K562 (cell line): ENCODE measurements at regions not wholly inside any gene's neighbourhood (a gene's known extent, or its start where the extent isn't known, plus 50 kb on each side); places are given as distances from the start of the nearest gene placed in this dataset.

Experiments
- AFF1 ChIP-seq, 2 experiments: fragments of 450-650 bp; IDR thresholded peaks; 2 replicates each; pipeline ENCODE4 v1.6.1; 2018; ENCODE audit warnings: mild to moderate bottlenecking in 2 of 2, low read depth in 1 of 2; ENCODE audit not compliant: partially characterized antibody in 2 of 2
- BMI1 ChIP-seq: fragments of 150-350 bp; IDR thresholded peaks from 2 replicates; pipeline ENCODE4 v1.6.1; 2014; ENCODE audit warnings: low read length
- ETV1 ChIP-seq: fragments of 450-650 bp; conservative IDR thresholded peaks from 2 replicates; pipeline ENCODE4 v1.6.1; 2016; ENCODE audit warnings: missing genetic modification characterization, control low read depth, low read depth, missing compliant biosample characterization
- MXD1 ChIP-seq: fragments of 250-450 bp; sonication (Bioruptor Pico); IDR thresholded peaks from 2 replicates; pipeline ENCODE4 v1.8.0; 2021; ENCODE audit warnings: borderline replicate concordance, mild to moderate bottlenecking, moderate library complexity; ENCODE audit not compliant: poor library complexity, severe bottlenecking
- MXI1 ChIP-seq: IDR thresholded peaks from 2 replicates; pipeline ENCODE4 v1.6.1; 2011; ENCODE audit warnings: low read depth, mild to moderate bottlenecking, improper control_type of control experiment, low read length
- NCOA1 ChIP-seq: fragments of 450-650 bp; IDR thresholded peaks from 2 replicates; pipeline ENCODE4 v1.6.1; 2016; ENCODE audit warnings: low read depth
- SOX6 ChIP-seq: fragments of 450-650 bp; IDR thresholded peaks from 2 replicates; pipeline ENCODE4 v1.6.1; 2014; ENCODE audit warnings: mild to moderate bottlenecking
- TRIM24 ChIP-seq, 2 experiments: fragments of 450-650 bp; IDR thresholded peaks; 2 replicates each; pipeline ENCODE4 v1.6.1; 2016
- ZFP36 ChIP-seq: fragments of 150-350 bp; IDR thresholded peaks from 2 replicates; pipeline ENCODE4 v1.6.1; 2018; ENCODE audit warnings: low read length, low read depth; ENCODE audit not compliant: partially characterized antibody
- ZNF311 ChIP-seq: fragments of 250-450 bp; sonication (Bioruptor Pico); IDR thresholded peaks from 2 replicates; pipeline ENCODE4 v1.4.0; 2020; ENCODE audit warnings: mild to moderate bottlenecking, moderate library complexity
- ZNF407 ChIP-seq: fragments of 450-650 bp; IDR thresholded peaks from 2 replicates; pipeline ENCODE4 v1.6.1; 2016; ENCODE audit warnings: low read depth

- no peak for TF ChIP-seq ZNF407
- peak in 1 of 2 experiments; percentile 35 for TF ChIP-seq AFF1 (IDR thresholded peaks at IDR 0.05; ENCODE audit: low read depth in 1 of 2, partially characterized antibody in 2 of 2)
- TF ChIP-seq MXD1 (CRISPR knock-in tag), result no peak
- TF ChIP-seq ETV1 (tag), result peak; percentile 76
- TF ChIP-seq SOX6, result peak; percentile 96
- peak; percentile 56; the same call in 1 of the 2 replicates for TF ChIP-seq MXI1
- 0 out of 2 replicates have a peak, but pooled peaks have one; percentile 35 for TF ChIP-seq ZNF311 (CRISPR knock-in tag)
- TF ChIP-seq ZFP36, result peak; percentile 97
- peak; percentile 98 for TF ChIP-seq TRIM24 (IDR thresholded peaks at IDR 0.05)
- TF ChIP-seq NCOA1, result peak; percentile 69; the same call in 1 of the 2 replicates
- no peak for TF ChIP-seq BMI1
Measured at GRCh38 chr21:38985568-38986378, 180.0 kb downstream of the ETS2 start (continued).
